ENCODE measurements at regions not wholly inside any gene's neighbourhood (a gene's known extent, or its start where the extent isn't known, plus 50 kb on each side); places are given as distances from the start of the nearest gene placed in this dataset.

DNA sequence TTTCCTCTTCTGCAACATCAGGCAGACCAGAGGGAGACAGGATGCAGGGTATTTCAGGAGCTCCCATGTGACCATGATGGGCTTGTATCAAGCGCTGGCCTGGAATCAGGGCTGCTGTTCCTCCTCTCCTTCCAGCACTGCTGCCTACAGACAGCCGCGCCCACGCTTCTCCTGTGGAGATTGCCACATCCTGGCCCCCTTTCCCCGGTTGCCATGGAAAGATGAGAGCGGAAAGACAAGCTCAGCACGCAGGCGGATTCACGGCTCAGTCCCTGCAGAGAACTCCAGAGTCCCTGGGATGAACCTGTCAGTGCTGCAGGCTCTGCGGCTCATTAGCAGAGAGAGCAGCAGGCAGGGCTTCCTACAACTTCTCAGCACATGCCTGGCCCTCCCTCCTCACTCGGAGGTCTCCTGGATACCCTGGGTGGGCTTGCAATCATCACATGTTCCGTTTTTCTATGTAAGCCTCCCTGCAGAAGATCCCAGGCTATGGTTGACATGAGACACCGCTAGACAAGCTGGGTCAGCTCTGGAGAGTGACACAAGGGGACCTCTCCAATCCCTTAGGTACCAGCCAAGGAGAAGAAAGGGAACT, 497.8 kb upstream of the MYT1L start:
- no peak for DNase-seq

DNA sequence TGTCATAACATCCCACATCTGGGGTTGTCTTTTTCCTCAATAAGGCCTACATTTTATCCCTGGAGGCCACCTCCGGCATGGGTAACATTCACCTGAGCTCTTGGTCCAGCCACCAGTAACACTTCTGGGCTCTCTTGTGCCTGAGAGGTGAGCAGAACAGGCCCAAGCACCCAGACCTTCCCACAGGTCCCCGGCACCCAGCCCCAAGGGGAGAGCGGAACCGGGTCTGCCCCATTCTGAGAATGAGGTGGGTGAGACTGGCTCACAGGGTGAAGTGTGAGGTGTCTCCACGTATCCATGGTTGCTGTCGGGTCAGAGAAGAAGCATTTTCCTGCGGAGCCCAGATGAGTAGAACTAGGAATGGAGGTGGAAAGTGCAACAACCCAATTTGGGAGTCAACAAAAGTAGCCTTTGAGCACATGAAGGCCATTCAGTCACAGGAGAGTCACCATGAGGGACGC, 496.7 kb upstream of the MYT1L start:
- DNase-seq: no peak

DNA sequence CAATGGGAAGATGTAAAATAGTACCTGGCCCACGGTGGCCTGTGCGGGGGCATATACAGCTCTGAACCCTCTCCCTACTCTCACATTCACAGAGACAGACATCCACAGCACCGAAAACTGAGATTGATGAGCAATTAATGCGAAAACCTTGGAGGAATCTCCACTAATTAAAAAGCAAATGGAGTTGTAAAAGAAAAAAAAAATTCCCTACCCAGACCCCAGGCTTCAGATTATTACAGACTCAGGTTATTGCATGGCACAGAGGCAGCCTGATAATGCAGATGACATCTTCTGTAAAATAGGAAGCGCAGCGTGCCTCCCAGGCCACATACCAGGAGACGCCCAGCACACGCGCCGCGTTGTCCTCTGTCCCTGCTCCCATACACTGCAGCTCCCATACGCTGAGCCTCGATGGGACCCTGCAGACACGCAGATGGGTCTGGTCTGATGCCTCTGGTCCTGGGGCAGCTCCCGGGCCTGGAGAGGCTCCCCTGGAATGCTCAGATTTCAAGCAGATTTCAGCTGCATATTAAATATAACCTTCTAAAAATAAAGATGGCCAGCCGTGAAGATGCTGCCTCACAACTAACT, 496.1 kb upstream of the MYT1L start:
- DNase-seq: no peak

DNA sequence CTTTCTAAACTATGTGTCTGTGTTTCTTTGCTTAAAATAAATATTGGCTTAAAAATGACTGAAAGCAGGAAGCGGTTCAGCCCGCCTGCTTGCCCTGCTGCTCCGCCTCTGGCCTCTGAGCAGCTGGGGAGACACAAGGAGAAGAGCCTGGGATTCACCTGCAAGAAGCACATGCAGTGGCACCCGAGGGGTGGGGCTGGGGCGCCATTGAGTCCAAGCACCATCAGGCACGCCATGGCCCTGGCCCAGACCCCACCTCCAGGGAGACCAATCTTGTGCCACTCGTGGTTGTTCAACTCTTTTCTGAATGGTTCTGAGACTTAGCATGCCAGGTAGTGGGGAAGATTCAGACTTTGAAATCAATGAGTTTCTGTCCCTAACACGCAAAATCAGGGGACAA, 495.5 kb upstream of the MYT1L start:
- no peak for DNase-seq

DNA sequence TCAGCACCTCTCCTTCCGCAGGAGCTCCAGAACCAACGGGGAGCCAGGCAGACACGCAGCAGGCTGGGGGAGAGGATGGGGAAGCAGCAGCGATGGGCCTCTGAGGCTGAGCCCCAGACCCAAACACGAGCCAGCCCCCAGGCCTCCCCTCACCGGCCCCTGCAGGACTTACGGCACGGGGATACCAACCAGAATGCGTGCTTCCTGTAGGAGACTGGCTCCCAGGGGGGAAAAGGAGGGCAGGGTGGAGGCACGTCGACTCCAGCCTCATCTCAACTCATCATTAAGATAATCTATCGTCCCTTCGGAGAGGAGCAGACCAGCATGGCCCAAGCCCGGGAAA, 495.1 kb upstream of the MYT1L start:
- no peak for DNase-seq

DNA sequence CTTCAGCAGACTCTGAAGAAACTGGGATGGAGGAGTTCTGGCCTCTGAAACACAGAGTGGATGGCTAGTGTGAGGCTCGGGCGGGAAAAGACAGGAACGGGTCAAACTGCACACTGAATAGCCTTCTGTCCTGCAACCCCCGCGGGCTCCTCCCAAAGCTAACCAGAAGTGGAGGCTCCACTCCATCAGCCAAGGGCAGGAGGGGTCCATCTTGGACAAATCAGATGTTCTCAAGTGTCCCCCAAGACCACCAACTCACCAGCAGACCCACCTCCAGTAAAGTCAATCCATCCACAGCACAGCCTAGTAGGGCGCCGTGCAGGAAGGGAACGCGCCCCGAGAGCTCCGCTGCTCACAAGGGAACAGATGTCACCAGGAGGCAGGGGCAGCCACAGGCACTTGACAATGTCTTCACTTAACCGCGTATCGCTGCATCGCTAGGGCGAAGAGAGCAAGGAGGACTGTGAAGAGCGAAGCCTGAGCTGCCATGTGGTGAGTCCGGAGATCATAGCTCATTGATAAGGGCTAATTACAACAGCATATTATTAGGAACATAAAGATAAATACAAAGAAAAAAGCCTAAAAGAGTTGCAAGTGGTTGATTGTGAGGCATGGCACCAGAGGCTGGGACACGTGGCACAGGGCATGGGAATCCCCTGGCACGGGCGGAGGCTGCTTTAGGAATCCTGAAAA, 494.6 kb upstream of the MYT1L start:
- DNase-seq: no peak

DNA sequence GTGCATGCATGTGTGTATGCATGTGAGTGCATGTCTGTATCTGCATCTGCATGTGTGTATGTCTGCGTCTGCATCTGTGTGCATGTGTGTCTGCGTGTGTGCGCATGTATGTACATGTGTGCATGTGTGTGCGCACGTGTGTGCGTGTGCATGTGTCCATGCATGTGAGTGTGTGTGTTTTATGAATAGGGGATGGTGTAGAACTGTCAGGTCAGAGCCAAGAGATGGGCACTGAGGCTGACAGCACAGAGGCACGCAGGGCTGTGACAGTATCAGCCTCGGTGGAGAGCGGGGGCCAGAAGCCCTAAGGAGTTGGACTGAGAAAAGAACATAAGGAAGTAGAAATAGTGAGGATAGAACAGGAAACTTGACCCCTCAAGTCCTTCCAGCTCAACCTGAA, 494.0 kb upstream of the MYT1L start:
- DNase-seq: no peak

DNA sequence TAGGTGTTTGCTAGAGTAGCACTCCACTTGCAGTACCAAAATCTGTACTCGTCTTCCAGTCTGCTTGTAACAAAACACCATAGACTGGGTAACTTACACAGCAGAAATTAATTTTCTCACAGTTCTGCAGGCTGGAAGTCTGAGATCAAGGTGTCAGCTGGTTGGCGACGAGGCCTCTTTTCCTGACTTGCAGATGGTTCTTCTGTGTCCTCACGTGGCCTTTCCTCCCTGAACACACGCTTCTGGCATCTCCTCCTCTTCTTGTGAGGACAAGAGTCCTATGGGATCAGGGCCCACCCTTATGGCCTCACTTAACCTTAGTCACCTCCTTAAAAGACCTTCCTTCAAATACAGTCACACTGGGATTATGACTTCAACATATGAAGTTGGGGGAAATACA, 493.5 kb upstream of the MYT1L start:
- DNase-seq: no peak

DNA sequence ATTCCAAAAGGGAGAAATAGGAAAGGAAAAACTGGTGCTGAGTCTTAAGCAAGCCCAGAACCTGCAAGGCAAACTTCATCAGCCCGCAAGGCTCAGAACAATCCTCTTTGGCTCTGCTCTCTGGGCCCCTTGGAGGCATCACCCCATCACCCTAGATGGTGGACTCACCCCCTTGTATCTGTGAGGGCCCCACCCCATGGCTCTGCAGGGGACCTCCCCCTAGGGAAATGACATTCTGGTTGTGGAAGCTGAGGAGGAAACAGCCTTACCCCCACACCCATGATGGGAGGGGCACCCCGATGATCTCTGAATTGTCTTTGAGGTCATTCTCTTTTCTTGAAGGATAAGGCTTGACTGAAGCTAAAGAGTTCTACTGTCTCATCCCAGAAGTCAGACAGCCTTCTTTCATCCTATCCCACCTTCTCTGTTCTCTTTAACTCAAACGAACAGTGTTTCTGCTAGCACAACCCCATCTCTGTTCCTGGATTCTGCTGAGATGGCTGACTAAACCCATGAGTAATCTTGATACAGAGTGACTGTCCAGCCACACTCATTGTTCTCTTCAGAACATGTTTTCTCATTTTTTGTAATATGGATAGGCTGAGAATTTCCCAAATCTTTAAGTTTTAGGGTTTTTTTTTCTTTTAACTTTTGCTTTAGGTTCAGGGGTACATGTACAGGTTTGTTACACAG, 492.1 kb upstream of the MYT1L start:
- DNase-seq: no peak

DNA sequence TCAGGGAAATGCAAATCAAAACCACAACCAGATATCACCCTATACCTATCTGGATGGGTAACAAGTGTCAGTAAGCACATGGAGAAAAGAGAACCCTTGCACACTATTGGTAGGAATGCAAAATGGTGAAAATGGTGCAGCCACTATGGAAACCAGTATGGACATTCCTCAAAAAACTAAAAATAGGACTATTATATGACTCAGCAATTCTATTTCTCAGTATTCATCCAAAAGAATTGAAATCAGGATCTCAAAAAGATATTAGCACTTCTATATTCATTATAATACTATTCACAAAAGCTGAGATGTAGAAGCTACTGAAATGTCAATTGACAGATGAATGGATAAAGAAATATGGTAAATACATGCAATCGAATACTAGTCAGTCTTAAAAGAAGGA, 491.1 kb upstream of the MYT1L start:
- DNase-seq: no peak

DNA sequence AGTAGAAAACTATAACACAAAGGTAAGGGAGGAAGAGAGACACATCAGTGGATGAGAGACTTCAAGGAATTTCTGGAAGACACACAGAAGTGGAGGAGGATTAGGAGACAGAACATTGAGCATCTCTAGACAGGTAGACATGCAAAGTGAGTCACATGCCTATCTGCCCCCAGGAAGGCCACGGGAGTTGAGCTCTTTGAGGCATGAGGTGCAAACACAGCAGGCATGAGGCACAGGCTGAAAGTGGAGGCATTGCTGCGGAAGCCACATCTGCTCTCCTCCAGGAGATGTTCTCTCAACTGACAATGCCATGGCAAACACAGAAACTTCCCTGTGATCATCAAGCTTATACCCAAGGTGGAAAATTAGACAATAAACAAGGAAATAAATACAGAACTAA, 481.6 kb upstream of the MYT1L start:
- DNase-seq: no peak

DNA sequence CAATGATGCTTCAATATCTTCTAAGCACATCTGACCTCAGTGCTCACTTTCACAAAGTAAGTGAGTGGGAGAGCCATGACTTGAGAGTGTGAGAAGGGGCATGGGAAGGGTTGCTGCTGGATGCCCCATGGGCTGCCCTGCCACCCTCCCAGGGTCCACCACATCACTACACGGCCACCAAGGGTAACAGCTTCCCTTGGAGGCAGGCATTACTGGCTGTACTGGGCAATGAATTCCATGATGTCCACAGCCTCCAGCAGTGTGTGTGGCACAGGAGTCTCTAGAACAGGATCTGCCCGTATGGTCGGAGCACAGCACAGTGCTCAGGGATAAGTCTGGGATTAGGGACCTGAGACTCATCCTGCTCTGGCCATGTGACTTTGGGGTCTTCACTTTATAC, 481.0 kb upstream of the MYT1L start:
- no peak for DNase-seq

DNA sequence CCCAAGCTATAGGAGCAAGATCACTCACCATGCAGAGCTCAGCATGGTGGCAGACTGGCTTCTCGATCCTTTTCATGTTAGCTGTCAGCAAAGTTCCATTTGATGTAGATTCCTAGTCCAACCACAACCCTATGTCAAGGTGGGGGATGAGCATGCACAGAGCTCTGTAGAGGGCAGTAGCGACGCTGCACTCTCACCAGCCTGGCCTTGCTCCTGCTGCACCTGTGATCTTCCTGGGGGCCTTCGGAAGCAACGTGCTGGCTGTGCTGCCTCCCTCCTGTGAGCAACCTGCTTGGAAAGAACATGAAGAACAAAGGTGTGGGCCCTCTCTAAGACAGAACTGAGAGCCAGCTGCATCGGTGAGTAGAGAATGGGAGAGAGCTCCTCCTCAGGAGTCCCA, 479.4 kb upstream of the MYT1L start:
- no peak for DNase-seq

DNA sequence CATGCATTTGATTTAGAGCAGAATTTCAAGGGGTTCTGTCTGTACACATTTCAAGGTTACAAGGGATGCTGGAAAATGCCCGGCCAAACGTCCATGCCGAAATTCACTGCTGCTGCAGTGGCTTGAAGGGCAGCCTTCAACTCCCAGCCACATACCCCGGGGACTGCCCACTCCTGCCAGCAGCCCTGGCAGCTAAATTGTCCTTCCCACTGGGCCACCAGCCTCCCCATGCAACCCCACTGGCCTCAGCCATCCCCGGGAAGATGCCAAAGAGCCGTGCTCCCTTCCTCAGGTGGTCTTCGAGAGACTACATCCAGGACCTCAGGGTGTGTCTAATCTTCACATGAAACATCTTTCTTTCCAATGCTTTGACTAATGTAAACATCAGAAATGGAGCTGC, 478.7 kb upstream of the MYT1L start:
- no peak for DNase-seq

DNA sequence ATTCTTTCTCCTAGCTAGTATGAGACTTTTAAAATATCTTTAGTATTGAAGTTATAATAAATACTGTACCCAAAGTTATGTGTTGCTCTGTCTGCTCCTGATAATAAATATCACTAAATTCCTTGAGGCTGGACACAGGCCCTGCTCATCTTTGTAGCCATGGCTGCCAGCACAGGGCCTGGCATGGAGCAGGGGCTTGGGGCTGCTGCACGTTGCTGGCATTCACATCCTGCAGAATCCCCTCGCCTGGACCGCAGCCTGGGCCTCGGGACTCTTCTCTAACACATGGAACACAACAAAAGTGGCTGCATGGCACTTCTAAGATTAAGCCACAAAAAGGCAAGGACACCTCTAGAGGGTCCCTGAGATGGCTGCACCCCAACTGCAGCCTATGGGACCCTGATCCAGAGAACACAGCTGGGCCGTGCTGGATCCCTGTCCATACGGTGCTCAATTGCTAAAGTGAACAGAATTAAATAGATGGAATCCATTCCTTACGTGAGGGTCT, 477.5 kb upstream of the MYT1L start:
- no peak for DNase-seq

DNA sequence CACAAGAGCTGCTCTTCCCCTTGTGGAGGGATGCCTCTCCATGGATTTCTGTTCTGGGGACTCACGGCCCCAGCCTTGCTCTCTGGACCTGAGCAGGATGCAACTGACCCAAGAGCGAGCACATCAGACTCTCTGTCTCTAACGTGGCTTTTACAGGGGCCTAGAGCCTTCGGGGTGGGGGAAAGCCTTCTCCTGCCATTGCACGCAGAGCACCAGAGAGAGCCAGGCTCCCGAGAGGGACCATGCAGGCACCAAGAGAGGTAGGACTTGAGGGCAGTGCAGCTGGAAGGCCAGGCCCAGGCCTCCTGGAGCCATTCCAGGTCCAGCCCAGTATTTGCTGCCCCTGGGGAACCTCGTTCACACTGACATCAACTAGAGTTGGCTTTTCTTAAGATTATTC, 475.6 kb upstream of the MYT1L start:
- no peak for DNase-seq

DNA sequence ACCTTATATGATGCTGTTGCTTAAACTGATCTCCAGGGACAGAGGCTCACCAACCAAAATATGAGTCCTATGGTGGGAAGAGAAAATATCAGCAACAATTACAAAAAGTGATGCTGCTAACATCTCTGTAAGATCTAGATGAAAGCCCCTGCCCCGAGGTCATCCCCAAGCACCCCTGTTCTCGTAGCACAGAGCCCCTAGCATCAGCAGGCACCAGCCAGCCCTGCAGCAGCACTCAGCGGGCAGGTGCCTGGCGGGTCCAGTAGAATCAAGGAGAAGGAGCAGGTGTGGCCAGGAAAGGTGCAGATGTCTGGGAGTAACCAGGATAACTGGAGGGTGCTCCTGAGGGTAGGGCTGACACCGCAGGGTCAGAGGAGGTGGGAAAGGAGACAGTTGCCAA, 474.2 kb upstream of the MYT1L start:
- DNase-seq: no peak

DNA sequence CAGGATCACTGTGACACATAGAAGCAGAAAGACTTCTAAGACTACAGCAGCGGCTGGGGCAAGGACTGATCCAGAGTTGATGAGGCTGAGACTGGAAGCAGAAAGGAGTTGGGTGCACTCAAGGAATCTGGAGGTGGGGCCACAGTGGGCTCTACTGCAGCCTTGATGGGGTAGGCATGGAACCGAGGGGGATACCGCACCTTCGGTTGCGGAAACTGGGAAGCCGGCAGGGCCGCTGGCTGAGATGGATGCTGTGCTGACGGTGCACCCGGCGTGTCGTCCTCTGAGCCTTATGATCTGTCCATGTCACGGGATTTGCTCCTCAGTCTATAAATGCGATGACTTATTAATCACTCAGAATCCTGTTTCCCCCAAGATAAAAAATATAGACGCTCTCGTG, 473.5 kb upstream of the MYT1L start:
- DNase-seq: no peak

DNA sequence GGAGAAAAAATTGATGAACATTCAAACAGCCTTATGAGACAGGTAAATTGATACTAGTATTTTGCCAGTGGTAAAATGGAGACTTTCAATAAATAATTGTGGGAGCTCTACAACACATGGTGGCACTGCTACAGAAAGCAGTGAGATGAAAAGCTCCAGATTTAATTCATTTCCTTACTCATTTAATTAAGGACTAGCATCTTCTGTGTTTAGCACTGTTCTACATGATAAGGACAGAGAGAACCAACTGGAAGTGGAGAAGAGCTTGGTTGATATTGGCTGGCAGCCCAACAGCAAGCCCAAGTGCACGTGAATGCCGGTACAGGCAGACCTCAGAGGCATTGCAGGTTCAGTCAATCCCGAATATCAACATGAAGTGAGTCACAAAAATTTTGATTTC, 470.4 kb upstream of the MYT1L start:
- no peak for DNase-seq

DNA sequence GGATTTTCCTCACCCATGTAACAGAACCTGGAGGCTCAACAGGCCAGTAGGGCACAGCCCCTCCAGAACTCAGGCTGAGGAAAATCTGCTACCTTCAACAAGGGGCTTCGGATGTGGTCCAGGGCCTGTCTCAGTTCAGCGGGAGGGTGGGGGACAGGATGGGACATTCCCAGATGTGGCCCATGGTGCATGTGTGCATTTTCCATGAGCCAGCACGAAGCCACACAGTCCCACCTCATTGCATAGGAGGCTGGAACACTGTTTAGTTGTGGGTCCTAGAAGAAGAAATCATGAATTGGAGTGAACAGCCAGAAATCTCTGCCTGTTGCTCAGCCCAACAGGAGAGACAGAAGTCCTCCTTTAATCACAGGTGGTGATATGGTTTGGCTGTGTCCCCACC, 469.6 kb upstream of the MYT1L start:
- DNase-seq: no peak

DNA sequence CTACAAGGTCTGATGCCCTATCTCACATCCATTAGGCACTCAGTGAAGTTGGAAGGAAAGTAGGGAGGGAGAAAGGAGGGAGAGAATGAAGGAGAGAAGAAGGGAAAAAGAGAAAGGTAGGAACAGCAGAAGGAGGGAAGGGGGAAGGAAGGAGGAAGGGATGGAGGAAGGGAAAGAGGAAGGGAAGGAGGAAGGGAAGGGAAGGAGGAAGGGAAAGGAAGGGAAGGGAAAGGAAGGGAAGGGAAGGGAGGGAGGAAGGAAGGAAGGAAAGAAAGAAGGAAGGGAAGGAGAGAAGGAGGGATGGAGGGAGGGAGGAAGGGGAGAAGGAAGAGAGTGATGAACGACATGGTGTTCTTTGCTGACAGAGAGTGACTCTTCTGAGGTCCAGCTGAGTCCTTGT, 468.9 kb upstream of the MYT1L start:
- no peak for DNase-seq

DNA sequence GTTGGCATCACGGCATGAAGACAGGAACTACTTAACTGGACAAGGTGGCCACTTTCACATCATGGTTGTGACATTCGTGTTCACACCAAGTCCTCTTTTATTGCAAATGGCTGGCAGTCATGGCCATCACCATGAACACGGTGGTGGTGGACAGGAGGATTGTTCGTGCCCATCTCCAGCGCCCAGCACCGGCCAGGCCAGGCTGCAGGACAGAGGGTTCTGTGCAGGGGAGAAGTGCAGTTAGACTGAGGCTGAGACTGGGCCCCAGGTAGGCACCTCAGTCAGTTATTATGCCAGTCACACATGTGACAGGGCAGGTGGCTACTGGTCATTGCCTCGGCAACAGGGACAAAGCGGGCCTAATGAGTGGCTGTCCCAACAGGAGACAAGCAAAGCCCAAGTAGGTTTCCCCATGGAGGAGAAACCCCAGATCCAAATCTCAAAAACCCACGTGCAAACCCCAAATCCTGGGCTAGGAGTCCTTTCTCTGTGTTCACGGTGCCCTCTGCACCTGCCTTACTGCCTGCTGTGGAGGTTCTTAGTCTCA, 468.1 kb upstream of the MYT1L start:
- no peak for DNase-seq

DNA sequence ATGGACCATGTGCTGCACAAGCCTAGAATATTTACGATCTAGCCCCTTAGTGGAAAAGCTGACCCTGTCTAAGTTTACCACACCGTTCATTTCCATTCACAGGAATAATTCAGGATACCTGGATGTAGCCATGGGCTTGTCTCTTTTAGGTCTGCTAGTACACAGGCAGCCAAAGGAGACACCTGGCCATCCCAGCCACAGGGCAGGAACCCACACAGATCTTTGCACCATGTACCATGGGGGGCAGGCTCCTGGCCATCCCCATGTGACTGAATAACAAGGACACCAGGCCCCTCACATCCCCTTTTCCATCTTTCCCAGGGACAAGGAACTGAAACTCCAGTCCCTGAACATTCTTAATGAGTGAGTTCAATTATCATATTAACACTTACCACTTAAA, 467.3 kb upstream of the MYT1L start:
- DNase-seq: no peak
